Upper lobe of right lung (tissue), 1 donor: ENCODE measurements at regions not wholly inside any gene's neighbourhood (a gene's known extent, or its start where the extent isn't known, plus 50 kb on each side); places are given as distances from the start of the nearest gene placed in this dataset.

Source experiments
- ATAC-seq: fragments of 200-7000 bp; cut with Tn5 transposase; one replicate; pipeline ENCODE4 v1.9.1; 2020; ENCODE audit warnings: mild to moderate bottlenecking, moderate library complexity
- DNase-seq: peaks from one replicate; pipeline ENCODE4 v3.0.0-alpha.2; 2020
- H3K27ac ChIP-seq: fragments of 200-600 bp; one replicate; pipeline ENCODE4 v1.8.0; 2022
- H3K27me3 ChIP-seq: fragments of 200-600 bp; one replicate; pipeline ENCODE4 v1.8.0; 2022; ENCODE audit warnings: mild to moderate bottlenecking
- H3K36me3 ChIP-seq: fragments of 200-600 bp; one replicate; pipeline ENCODE4 v1.8.0; 2022
- H3K4me1 ChIP-seq: fragments of 200-600 bp; one replicate; pipeline ENCODE4 v1.8.0; 2022
- H3K4me3 ChIP-seq: fragments of 200-600 bp; one replicate; pipeline ENCODE4 v1.8.0; 2022; ENCODE audit warnings: mild to moderate bottlenecking
- H3K9me3 ChIP-seq: fragments of 200-600 bp; one replicate; pipeline ENCODE4 v1.8.0; 2022
- intact Hi-C: fragments of 100-400 bp; cut with DNase I; formaldehyde crosslinking; loops from one replicate; pipeline ENCODE4 v1.11.0; 2022
- TF ChIP-seq, protein P1 (sequence below): fragments of 200-600 bp; IDR thresholded peaks from one replicate; pipeline ENCODE4 v1.8.0; 2022; ENCODE audit warnings: antibody characterized with exemption
- donor health status: DM: no; HTN: yes; CAD: no; lungs with severe emphysema.

DNA sequence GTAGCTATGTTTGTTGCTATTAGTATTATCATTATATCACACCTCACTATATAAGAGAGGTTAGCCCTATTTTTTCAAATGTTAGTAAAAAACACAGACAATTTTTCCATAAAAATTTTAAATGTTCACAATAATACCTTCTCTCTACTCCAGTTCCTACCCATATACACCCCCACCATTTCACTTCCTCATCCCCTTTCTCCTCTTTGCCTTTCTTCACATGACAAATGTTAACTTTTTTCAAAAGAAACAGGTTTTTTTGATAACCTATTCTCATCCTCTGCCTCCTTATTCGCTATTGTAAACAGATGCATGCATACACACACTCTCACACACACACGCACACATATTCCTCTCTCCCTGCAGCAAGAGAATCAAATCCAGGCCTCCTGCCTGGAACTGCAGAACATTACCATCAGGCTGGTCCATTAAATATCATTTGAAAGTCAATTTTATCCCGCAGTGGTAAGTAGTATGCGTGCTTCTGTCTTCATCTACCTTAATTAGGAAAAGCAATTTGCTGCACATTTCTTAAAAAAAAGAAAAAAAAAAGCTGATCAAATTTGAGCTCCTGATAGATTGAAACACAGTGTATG is 55.5 kb downstream of the MID1IP1 start:
- ATAC-seq, result no peak

DNA sequence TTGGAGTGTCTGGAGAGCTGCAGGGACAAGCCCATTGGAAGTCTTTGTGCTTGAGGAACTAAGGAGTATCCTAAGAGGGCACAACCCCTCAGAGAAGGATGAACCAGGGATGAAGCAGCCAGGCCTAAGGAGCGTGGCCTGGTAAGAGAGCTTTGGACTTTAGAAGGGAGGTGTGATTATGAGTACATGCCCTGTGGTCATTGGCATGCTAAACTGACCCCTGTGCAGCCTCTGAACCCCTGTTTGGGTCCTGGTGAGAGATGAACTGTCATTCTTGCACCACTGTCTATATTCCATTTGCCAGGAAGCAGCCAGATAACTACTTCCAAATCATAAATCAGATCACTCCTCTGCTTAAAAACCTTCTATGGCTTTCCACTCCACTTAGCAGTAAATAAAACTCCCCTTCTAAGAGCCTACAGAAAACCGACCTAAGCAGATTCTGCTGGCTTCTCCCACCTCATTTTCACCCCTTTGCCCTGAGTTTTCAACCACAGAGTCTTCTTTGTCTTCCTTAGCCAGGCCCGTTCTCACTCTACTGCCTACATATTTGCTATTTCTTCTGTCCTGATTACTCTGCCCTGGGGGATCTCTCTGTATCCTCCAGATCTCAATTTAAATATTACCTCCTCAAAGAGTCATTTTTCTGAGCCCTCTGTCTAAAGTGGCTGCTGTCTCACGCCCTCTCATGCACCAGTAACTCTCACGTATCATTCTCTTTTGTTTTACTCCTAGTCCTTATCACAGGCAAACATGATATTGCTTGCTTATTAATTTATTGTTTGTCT is 56.7 kb downstream of the MID1IP1 start:
- Histone ChIP-seq H3K36me3 (no peaks in the 10 kb centered on the region), H3K4me1 (no peaks in the 10 kb centered on the region), H3K4me3 (no peak overlapping the region), H3K9me3 (no peaks in the 10 kb centered on the region), H3K27ac (no peak overlapping the region), H3K27me3 (no peaks in the 10 kb centered on the region)
- TF ChIP-seq, protein P1, sequence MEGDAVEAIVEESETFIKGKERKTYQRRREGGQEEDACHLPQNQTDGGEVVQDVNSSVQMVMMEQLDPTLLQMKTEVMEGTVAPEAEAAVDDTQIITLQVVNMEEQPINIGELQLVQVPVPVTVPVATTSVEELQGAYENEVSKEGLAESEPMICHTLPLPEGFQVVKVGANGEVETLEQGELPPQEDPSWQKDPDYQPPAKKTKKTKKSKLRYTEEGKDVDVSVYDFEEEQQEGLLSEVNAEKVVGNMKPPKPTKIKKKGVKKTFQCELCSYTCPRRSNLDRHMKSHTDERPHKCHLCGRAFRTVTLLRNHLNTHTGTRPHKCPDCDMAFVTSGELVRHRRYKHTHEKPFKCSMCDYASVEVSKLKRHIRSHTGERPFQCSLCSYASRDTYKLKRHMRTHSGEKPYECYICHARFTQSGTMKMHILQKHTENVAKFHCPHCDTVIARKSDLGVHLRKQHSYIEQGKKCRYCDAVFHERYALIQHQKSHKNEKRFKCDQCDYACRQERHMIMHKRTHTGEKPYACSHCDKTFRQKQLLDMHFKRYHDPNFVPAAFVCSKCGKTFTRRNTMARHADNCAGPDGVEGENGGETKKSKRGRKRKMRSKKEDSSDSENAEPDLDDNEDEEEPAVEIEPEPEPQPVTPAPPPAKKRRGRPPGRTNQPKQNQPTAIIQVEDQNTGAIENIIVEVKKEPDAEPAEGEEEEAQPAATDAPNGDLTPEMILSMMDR, result no peak
- intact Hi-C loops, result no loop called here
- DNase-seq, result no peak
- ATAC-seq, result no peak

More for the DNA sequence above, 55.5 kb downstream of the MID1IP1 start:
- no peaks in the 10 kb centered on the region for H3K36me3 ChIP-seq
- H3K9me3 ChIP-seq, result no peaks in the 10 kb centered on the region
- no peak overlapping the region for H3K27ac ChIP-seq
- TF ChIP-seq, protein P1, result no peak
- H3K27me3 ChIP-seq, result no peaks in the 10 kb centered on the region
- no peaks in the 10 kb centered on the region for H3K4me1 ChIP-seq
- no peak for DNase-seq
- intact Hi-C loops, result no loop called here
- no peak overlapping the region for H3K4me3 ChIP-seq

DNA sequence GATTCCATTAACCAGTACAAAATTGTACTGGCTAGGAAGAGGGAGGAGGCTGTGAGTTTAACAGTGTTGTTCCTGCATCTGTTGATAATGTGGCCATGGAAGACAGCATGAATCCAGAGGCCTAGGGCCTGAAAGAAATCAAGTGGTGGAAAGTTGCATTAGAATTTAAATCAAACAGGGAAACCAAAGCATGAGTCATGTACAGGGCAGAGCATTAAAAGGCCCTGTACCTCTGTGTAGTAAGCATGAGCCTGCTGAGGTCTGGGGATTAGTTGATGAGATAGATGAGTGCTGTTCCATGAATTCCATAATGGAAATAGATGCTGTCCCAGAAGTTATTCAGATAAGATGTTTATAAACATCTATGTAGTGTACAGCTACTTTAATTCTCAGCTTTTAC is 58.3 kb downstream of the MID1IP1 start:
- ATAC-seq, result no peak
- H3K4me1 ChIP-seq, result no peaks in the 10 kb centered on the region
- H3K4me3 ChIP-seq, result no peak overlapping the region
- H3K36me3 ChIP-seq, result no peaks in the 10 kb centered on the region
- no peak for DNase-seq
- H3K9me3 ChIP-seq, result no peaks in the 10 kb centered on the region
- intact Hi-C loops, result no loop called here
- H3K27me3 ChIP-seq, result no peaks in the 10 kb centered on the region
- TF ChIP-seq, protein P1, result no peak
- H3K27ac ChIP-seq, result no peak overlapping the region

DNA sequence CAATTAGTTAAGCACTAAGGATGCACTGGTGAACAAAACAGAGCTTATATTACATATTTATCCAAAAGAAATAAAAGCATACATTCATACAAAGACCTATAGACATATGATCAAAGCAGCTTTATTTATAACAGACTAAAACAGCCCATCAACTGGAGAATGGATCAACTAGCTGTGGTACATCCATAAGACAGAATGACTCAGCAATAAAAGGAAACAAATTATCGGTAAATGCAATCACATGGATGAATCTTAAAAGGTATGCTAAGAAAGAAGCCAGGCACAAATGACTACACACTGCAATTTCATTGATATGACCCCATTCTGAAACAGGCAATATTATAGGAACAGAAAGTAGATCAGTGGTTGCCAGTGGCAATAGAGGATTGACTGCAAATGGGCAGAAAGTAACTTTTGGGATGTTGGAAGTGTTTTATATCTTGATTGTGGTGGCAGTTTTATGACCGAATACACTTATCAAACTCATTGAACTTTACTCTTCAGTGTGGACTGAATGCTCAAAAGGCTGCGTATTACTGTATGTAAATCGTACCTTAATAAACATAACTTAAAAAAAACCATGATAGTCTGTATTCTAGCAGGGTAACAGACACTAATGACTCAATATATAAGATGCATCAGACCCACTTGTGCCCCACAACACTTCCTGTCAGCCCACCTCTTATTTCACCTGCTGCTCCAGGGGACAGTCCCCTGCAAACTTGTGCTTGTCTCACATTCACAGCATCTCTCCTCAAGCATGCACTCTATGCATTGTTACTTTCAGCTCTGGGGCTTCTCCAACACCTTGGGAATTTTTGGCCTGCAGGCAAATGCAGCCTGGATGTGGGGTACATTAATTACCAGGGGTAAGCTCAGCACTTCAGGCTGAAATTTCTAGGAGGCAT is 59.1 kb downstream of the MID1IP1 start:
- intact Hi-C loops, result no loop called here
- ATAC-seq (no peak), DNase-seq (no peak)
- Histone ChIP-seq H3K4me1 (no peaks in the 10 kb centered on the region), H3K36me3 (no peaks in the 10 kb centered on the region), H3K27ac (no peak overlapping the region), H3K27me3 (no peaks in the 10 kb centered on the region), H3K9me3 (no peaks in the 10 kb centered on the region), H3K4me3 (no peak overlapping the region)
- TF ChIP-seq, protein P1, result no peak

DNA sequence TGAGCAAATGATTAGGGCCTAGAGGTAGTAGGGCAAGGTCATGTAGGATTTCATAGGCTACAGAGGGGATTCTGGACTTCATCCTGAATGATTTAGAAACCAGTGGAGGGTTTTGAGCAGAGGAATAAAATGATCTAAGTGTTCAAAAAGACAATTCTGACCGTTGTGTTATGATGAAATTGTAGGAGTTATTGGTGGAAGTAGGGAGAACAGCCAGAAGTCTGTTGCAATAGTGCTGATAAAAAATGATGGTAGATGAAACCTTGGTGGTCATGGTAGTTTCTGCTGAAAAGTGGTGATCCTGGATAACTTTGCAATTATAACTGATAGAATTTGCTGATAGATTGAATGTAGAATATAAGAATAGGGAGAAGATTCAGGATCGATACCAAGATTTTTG is 60.2 kb downstream of the MID1IP1 start:
- no peak for DNase-seq
- Histone ChIP-seq H3K4me3 (no peak overlapping the region), H3K4me1 (no peaks in the 10 kb centered on the region), H3K9me3 (no peaks in the 10 kb centered on the region), H3K27me3 (no peaks in the 10 kb centered on the region), H3K27ac (no peak overlapping the region), H3K36me3 (no peaks in the 10 kb centered on the region)
- intact Hi-C loops, result no loop called here
- no peak for ATAC-seq
- TF ChIP-seq, protein P1, result no peak
